HepG2 (cell line): ENCODE measurements at regions not wholly inside any gene's neighbourhood (a gene's known extent, or its start where the extent isn't known, plus 50 kb on each side); places are given as distances from the start of the nearest gene placed in this dataset.

Experiments
- ATAC-seq: fragments of 200-7000 bp; cut with Tn5 transposase; 3 replicates; pipeline ENCODE4 v1.9.1; 2020; ENCODE audit warnings: mild to moderate bottlenecking, moderate library complexity
- BruUV-seq: library from RNA; stranded (reverse); fragments of 400-500 nt; replicated peaks from 2 replicates; lab custom pipeline; 2021; lab: Mats Ljungman, UMichigan
- CTCF ChIA-PET: fragments of 300-600 bp; formaldehyde crosslinking; extraction: SDS; loops from one replicate; lab custom pipeline; 2021; ENCODE audit warnings: low total read pairs, inconsistent platforms, low intra/inter-chr PET ratio; lab: Yijun Ruan, JAX
- POLR2A ChIA-PET: fragments of 350-600 bp; sonication (Branson Sonifier 250); formaldehyde crosslinking; loops from one replicate; lab custom pipeline; 2020; ENCODE audit warnings: antibody characterized with exemption, inconsistent platforms; lab: Yijun Ruan, JAX
- DNase-seq: peaks from one replicate; pipeline ENCODE4 v3.0.0-alpha.2; 2015; ENCODE audit warnings: low spot score
- FAIRE-seq: peaks from 3 replicates; lab custom pipeline; 2011; peaks lifted over from hg19 to GRCh38; lab: Jason Lieb, UNC
- H2AFZ ChIP-seq: one replicate; pipeline ENCODE4 v1.6.1; 2011; ENCODE audit warnings: low read length, inconsistent platforms
- H3K27ac ChIP-seq: fragments of 300-600 bp; 3 replicates; pipeline ENCODE4 v1.8.0; 2011; ENCODE audit warnings: mixed run types, mild to moderate bottlenecking, mixed read lengths, low read length, inconsistent platforms; ENCODE audit not compliant: insufficient read depth; ENCODE audit errors: extremely low read length
- H3K27me3 ChIP-seq, 2 experiments: fragments of 200-600 bp in 1 of 2; 2 replicates in 1 of 2; 3 replicates in 1 of 2; pipeline versions ENCODE4 v1.6.0 to v1.8.0; 2011; ENCODE audit warnings: low read length in 2 of 2, mild to moderate bottlenecking in 2 of 2, moderate library complexity in 2 of 2, inconsistent platforms in 1 of 2; ENCODE audit not compliant: insufficient read depth in 2 of 2, control insufficient read depth in 1 of 2
- H3K36me3 ChIP-seq, 2 experiments: fragments of 200-600 bp in 1 of 2; replicated peaks in 1 of 2; 2 replicates in 1 of 2; 3 replicates in 1 of 2; pipeline versions ENCODE4 v1.5.1 to v1.8.0; 2011; ENCODE audit warnings: low read length in 2 of 2, inconsistent platforms in 1 of 2; ENCODE audit not compliant: insufficient read depth in 2 of 2, control insufficient read depth in 1 of 2
- H3K4me1 ChIP-seq: 2 replicates; pipeline ENCODE4 v1.5.1; 2012; ENCODE audit warnings: low read length, inconsistent platforms; ENCODE audit not compliant: insufficient read depth
- H3K4me2 ChIP-seq: 2 replicates; pipeline ENCODE4 v1.6.0; 2011; ENCODE audit warnings: low read depth, low read length, inconsistent platforms
- H3K4me3 ChIP-seq, 3 experiments: fragments of 200-600 bp in 1 of 3; sonication (generic), shearing (Covaris generic) in 1 of 3; replicated peaks in 1 of 3; 2 replicates each; pipeline ENCODE4 v1.5.1; 2011 to 2016; ENCODE audit warnings: low read length in 3 of 3, inconsistent platforms in 2 of 3, low read depth in 2 of 3, mild to moderate bottlenecking in 2 of 3, control low read depth in 1 of 3, mixed read lengths in 1 of 3; ENCODE audit not compliant: insufficient read depth in 1 of 3
- H3K79me2 ChIP-seq: one replicate; pipeline ENCODE4 v1.6.1; 2011; ENCODE audit warnings: low read length, inconsistent platforms; ENCODE audit not compliant: insufficient read depth
- H3K9ac ChIP-seq: 2 replicates; pipeline ENCODE4 v1.6.0; 2011; ENCODE audit warnings: mild to moderate bottlenecking, low read depth, low read length, inconsistent platforms; ENCODE audit not compliant: insufficient read depth
- H3K9me3 ChIP-seq: 2 replicates; pipeline ENCODE4 v1.5.1; 2012; ENCODE audit warnings: mild to moderate bottlenecking, low read length
- H4K20me1 ChIP-seq: 2 replicates; pipeline ENCODE4 v1.6.0; 2011; ENCODE audit warnings: inconsistent platforms, mild to moderate bottlenecking, low read length, moderate library complexity; ENCODE audit not compliant: insufficient read depth
- BCL3 ChIP-seq: sonication (generic); formaldehyde crosslinking; IDR thresholded peaks from 2 replicates; pipeline ENCODE4 v1.5.1; 2020; ENCODE audit warnings: mild to moderate bottlenecking, missing genetic modification reagents, moderate library complexity
- HMG20A ChIP-seq: IDR thresholded peaks from 2 replicates; pipeline ENCODE4 v1.6.1; 2016; ENCODE audit warnings: borderline replicate concordance
- HNRNPL ChIP-seq: fragments of 200-400 bp; formaldehyde crosslinking; IDR thresholded peaks from 2 replicates; pipeline ENCODE4 v1.6.1; 2017; ENCODE audit warnings: mild to moderate bottlenecking, low read depth, low read length
- KMT2B ChIP-seq: IDR thresholded peaks from 2 replicates; pipeline ENCODE4 v1.6.1; 2016; ENCODE audit warnings: missing genetic modification reagents, missing compliant biosample characterization
- PRPF4 ChIP-seq: fragments of 200-400 bp; formaldehyde crosslinking; IDR thresholded peaks from 2 replicates; pipeline ENCODE4 v1.6.1; 2016; ENCODE audit warnings: low read length, low read depth; ENCODE audit not compliant: poor library complexity, severe bottlenecking
- SCMH1 ChIP-seq: sonication (generic); formaldehyde crosslinking; IDR thresholded peaks from 2 replicates; pipeline ENCODE4 v1.9.0; 2021; ENCODE audit warnings: missing genetic modification reagents, mild to moderate bottlenecking, borderline replicate concordance
- TP53 ChIP-seq: sonication (generic); formaldehyde crosslinking; conservative IDR thresholded peaks from 2 replicates; pipeline ENCODE4 v1.4.0; 2020; ENCODE audit warnings: missing genetic modification reagents
- ZBTB42 ChIP-seq: sonication (generic); formaldehyde crosslinking; IDR thresholded peaks from 2 replicates; pipeline ENCODE4 v1.5.0; 2020; ENCODE audit warnings: mild to moderate bottlenecking, missing genetic modification reagents
- ZNF136 ChIP-seq: sonication (generic); formaldehyde crosslinking; IDR thresholded peaks from 2 replicates; pipeline ENCODE4 v1.8.1; 2022; ENCODE audit warnings: low read depth, mild to moderate bottlenecking, moderate library complexity, missing genetic modification reagents
- ZNF333 ChIP-seq: sonication (generic); formaldehyde crosslinking; IDR thresholded peaks from 2 replicates; pipeline ENCODE4 v1.4.0; 2020; ENCODE audit warnings: mild to moderate bottlenecking, missing genetic modification reagents, borderline replicate concordance
- WGBS: methylation state at CpG from one replicate; pipeline ENCODE4 v1.1.6; 2017; ENCODE audit warnings: low lambda C conversion rate; 5-methylcytosine and 5-hydroxymethylcytosine counted together
- in situ Hi-C: cut with HindIII; loops from 2 replicates; pipeline ENCODE4 v1.10.0; 2017; ENCODE audit warnings: low pct_unique_long_range_greater_than_20kb; ENCODE audit not compliant: extremely low pct_ligation_motif_present
- intact Hi-C: fragments of 100-400 bp; cut with micrococcal nuclease; formaldehyde crosslinking; loops from one replicate; pipeline ENCODE4 v1.10.0; 2022; ENCODE audit not compliant: unreplicated experiment
- TF ChIP-seq, protein P1 (sequence below): sonication (generic); formaldehyde crosslinking; IDR thresholded peaks from 2 replicates; pipeline ENCODE4 v1.4.0; 2020; ENCODE audit warnings: low read depth, mild to moderate bottlenecking, missing genetic modification reagents
- TF ChIP-seq, protein P2 (sequence below): sonication (generic); formaldehyde crosslinking; IDR thresholded peaks from 2 replicates; pipeline ENCODE4 v1.9.0; 2022; ENCODE audit warnings: missing genetic modification reagents, mild to moderate bottlenecking, borderline replicate concordance
- TF ChIP-seq, protein P3 (sequence below): sonication (generic); formaldehyde crosslinking; IDR thresholded peaks from 2 replicates; pipeline ENCODE4 v1.5.0; 2020; ENCODE audit warnings: mild to moderate bottlenecking, missing genetic modification reagents

DNA sequence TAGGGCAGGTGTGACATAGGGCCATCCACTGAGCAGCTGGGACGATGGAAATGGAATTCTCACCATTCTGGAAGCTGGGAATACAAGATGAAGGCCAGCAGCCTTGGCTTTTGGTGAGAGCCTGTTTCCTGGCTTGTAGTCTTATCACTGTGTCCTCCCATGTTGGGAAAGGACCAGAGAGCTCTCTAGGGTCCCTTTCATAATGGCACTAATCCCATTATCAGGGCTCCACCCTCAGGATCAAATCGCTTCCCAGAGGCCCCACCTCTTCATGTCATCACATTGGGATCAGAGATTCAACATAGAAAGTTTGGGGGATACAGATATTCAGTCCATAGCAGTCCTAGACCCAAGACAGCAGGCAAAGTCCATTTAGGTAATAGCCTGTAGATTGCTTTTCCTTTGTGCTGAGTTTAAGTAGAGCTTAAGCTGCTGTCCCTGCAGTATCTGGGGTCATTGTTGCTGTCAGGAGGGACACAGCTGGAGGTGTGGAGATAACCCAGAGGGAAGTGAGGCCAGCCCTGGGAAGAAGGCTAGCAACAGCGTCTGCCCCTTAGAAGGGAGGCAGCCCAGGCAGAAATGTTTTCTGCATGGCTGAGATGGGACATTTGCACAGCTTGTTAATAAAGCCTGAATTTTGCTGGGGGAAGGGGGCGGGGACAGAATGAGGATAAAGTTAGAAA is 136.5 kb upstream of the GPR12 start:
- Histone ChIP-seq H2AFZ (no peak overlapping the region), H3K4me3 (no peak overlapping the region), H3K4me1 (peaks cover 20% of the 10 kb centered on the region; the same call in 1 of the 2 replicates), H3K79me2 (no peaks in the 10 kb centered on the region), H3K4me2 (no peak overlapping the region), H3K27me3 (peaks cover 0 to 25% of the 10 kb centered on the region in 2 experiments; a peak in 3 of 5 replicates), H4K20me1 (no peaks in the 10 kb centered on the region), H3K9ac (no peak overlapping the region), H3K36me3 (no peaks in the 10 kb centered on the region), H3K9me3 (no peaks in the 10 kb centered on the region), H3K27ac (no peak overlapping the region)
- TF ChIP-seq HNRNPL, result no peak
- TF ChIP-seq ZNF136, result no peak
- TF ChIP-seq BCL3 (CRISPR knock-in tag), result no peak
- no peak for TF ChIP-seq HMG20A (CRISPR knock-in tag)
- TF ChIP-seq ZBTB42 (CRISPR knock-in tag), result no peak
- TF ChIP-seq PRPF4, result no peak
- no peak for TF ChIP-seq TP53 (CRISPR knock-in tag)
- no peak for TF ChIP-seq KMT2B
- no peak for TF ChIP-seq SCMH1 (CRISPR knock-in tag)
- no peak for TF ChIP-seq ZNF333 (CRISPR knock-in tag)
- TF ChIP-seq, protein P1, sequence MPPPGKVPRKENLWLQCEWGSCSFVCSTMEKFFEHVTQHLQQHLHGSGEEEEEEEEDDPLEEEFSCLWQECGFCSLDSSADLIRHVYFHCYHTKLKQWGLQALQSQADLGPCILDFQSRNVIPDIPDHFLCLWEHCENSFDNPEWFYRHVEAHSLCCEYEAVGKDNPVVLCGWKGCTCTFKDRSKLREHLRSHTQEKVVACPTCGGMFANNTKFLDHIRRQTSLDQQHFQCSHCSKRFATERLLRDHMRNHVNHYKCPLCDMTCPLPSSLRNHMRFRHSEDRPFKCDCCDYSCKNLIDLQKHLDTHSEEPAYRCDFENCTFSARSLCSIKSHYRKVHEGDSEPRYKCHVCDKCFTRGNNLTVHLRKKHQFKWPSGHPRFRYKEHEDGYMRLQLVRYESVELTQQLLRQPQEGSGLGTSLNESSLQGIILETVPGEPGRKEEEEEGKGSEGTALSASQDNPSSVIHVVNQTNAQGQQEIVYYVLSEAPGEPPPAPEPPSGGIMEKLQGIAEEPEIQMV (CRISPR knock-in tag), result no peak
- TF ChIP-seq, protein P2, sequence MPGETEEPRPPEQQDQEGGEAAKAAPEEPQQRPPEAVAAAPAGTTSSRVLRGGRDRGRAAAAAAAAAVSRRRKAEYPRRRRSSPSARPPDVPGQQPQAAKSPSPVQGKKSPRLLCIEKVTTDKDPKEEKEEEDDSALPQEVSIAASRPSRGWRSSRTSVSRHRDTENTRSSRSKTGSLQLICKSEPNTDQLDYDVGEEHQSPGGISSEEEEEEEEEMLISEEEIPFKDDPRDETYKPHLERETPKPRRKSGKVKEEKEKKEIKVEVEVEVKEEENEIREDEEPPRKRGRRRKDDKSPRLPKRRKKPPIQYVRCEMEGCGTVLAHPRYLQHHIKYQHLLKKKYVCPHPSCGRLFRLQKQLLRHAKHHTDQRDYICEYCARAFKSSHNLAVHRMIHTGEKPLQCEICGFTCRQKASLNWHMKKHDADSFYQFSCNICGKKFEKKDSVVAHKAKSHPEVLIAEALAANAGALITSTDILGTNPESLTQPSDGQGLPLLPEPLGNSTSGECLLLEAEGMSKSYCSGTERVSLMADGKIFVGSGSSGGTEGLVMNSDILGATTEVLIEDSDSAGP (CRISPR knock-in tag), result no peak
- TF ChIP-seq, protein P3, sequence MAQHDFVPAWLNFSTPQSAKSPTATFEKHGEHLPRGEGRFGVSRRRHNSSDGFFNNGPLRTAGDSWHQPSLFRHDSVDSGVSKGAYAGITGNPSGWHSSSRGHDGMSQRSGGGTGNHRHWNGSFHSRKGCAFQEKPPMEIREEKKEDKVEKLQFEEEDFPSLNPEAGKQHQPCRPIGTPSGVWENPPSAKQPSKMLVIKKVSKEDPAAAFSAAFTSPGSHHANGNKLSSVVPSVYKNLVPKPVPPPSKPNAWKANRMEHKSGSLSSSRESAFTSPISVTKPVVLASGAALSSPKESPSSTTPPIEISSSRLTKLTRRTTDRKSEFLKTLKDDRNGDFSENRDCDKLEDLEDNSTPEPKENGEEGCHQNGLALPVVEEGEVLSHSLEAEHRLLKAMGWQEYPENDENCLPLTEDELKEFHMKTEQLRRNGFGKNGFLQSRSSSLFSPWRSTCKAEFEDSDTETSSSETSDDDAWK (CRISPR knock-in tag), result no peak
- no peak for ATAC-seq
- FAIRE-seq, result no peak
- intact Hi-C loops (no loop called here), in situ Hi-C loops (no loop called here)
- no TSS peak for BruUV-seq
- no peak for DNase-seq
- ChIA-PET POLR2A (no interaction called here), CTCF (no interaction called here)
- 6% methylated on average over 3 of the region's 4 CpGs for WGBS
